ENCODE measurements at regions not wholly inside any gene's neighbourhood (a gene's known extent, or its start where the extent isn't known, plus 50 kb on each side); places are given as distances from the start of the nearest gene placed in this dataset.
"Not testable (repeated sequence)": the region's sequence is repeated elsewhere in the genome, so short reads cannot be mapped to it uniquely, and the experiment has no call there.

DNA sequence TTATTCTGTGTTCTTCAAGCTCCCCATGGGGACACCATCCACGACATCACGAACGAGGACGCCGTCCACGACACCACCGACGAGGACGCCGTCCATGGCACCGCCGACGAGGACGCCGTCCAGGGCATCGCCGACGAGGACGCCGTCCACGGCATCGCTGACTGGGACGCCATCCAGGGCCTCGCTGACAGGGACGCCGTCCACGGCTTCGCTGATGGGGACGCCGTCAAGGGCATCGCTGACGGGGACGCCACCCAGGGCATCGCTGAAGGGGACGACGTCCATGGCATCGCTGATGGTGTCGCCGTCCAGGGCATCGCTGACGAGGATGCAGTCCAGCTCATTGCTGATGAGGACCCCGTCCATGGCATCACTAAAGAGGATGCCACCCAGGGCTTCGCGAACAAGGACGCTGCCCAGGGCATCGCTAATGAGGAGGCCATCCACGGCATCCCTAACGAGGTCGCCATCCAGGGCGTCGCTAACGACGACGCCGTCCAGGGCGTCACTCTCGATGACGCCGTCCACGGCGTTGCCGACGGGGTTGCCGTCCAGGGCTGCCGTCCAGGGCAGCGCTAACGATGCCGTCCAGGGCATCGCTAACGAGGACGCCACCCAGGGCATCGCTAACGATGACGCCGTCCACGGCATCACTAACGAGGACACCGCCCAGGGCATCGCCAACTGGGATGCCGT lies 949.2 kb downstream of the TUBA3C start:
- H3K36me3 ChIP-seq = no peaks in the 10 kb centered on the region
- H3K27ac ChIP-seq = no peak overlapping the region
- no peaks in the 10 kb centered on the region for H3K4me1 ChIP-seq (ENCODE audit: low read depth)
- no peak for DNase-seq (ENCODE audit: low read depth in 1 of 2, low spot score in 1 of 2)
- TF ChIP-seq, protein P1, sequence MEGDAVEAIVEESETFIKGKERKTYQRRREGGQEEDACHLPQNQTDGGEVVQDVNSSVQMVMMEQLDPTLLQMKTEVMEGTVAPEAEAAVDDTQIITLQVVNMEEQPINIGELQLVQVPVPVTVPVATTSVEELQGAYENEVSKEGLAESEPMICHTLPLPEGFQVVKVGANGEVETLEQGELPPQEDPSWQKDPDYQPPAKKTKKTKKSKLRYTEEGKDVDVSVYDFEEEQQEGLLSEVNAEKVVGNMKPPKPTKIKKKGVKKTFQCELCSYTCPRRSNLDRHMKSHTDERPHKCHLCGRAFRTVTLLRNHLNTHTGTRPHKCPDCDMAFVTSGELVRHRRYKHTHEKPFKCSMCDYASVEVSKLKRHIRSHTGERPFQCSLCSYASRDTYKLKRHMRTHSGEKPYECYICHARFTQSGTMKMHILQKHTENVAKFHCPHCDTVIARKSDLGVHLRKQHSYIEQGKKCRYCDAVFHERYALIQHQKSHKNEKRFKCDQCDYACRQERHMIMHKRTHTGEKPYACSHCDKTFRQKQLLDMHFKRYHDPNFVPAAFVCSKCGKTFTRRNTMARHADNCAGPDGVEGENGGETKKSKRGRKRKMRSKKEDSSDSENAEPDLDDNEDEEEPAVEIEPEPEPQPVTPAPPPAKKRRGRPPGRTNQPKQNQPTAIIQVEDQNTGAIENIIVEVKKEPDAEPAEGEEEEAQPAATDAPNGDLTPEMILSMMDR (IDR thresholded peaks at IDR 0.05; ENCODE audit: low read depth, low read length) = no peak
- H3K27me3 ChIP-seq = no peaks in the 10 kb centered on the region
- H3K4me3 ChIP-seq = no peak overlapping the region
- H3K9me3 ChIP-seq (ENCODE audit: low read depth) = peaks cover 3% of the 10 kb centered on the region

DNA sequence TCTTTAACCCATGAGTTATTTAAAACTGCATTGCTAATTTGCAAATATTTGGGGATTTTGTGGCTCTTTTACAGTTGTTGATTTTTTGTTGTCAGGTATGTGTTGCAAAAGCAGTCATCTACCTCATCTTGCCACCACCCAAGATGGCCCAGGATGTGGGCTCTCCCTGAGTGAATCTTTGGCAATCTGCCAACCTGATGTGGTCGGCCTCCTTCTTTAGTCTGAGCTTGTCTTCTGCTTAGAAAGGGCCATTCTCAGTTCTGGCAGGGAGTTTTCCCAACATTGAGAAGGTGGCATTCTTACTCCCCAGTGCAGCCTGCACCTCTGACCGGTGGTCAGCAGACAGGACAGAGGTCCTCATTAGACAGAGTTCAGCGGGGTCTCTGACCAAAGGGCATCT lies 957.2 kb downstream of the TUBA3C start:
- H3K27me3 ChIP-seq; H3K4me1 ChIP-seq (ENCODE audit: low read depth); H3K27ac ChIP-seq; H3K36me3 ChIP-seq; DNase-seq (ENCODE audit: low read depth in 1 of 2, low spot score in 1 of 2); H3K4me3 ChIP-seq; H3K9me3 ChIP-seq (ENCODE audit: low read depth): not testable (repeated sequence)

DNA sequence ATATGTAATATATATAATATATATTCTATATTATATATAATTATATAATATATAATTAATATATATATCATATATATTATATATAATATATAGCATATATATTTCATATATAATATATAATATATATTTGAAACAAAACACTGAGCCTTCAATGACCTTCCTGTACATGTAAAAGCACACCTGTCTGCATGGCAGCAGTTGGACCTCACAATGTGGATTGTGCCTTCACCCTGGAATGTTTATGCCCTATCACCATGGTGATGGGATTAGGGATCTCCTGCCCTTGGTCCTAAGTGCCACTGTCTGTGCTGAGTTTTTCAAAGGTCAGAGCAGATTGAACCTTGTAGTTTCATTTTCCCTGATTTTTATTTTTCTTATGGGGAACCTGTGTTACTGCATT lies 966.9 kb downstream of the TUBA3C start:
- H3K27me3 ChIP-seq; H3K9me3 ChIP-seq (ENCODE audit: low read depth); DNase-seq (ENCODE audit: low read depth in 1 of 2, low spot score in 1 of 2); H3K27ac ChIP-seq; H3K4me3 ChIP-seq; H3K4me1 ChIP-seq (ENCODE audit: low read depth); H3K36me3 ChIP-seq: not testable (repeated sequence)

DNA sequence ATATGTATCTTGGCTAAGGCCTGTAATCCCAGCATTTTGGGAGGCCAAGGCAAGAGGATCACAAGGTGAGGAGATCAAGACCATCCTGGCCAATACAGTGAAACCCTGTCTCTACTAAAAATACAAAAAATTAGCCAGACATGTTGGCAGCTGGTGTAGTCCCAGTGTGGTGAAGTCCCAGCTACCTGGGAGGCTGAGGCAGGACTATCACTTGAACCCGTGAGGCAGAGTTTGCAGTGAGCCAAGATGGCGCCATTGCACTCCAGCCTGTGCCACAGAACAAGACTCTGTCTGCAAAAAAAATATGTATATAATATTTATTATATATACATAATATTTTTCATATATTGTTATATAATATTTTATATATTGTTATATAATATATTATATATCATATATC lies 968.1 kb downstream of the TUBA3C start:
- not testable (repeated sequence) for H3K4me1 ChIP-seq (ENCODE audit: low read depth); H3K36me3 ChIP-seq; H3K27me3 ChIP-seq; DNase-seq (ENCODE audit: low read depth in 1 of 2, low spot score in 1 of 2); H3K4me3 ChIP-seq; H3K9me3 ChIP-seq (ENCODE audit: low read depth); H3K27ac ChIP-seq

DNA sequence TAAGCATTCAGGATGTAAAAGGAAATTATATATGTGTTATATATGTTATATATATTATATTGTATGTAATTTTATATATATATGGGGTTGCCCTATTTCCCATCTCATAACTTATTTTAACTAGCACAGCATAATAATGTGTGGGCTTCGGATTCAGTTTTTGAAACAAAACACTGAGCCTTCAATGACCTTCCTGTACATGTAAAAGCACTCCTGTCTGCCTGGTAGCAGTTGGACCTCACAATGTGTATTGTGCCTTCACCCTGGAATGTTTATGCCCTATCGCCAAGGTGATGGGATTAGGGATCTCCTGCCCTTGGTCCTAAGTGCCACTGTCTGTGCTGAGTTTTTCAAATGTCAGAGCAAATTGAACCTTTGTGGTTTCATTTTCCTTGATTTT lies 968.8 kb downstream of the TUBA3C start:
- Histone ChIP-seq H3K9me3 (ENCODE audit: low read depth) (no peaks in the 10 kb centered on the region), H3K27ac (no peak overlapping the region), H3K4me1 (ENCODE audit: low read depth) (no peaks in the 10 kb centered on the region), H3K36me3 (no peaks in the 10 kb centered on the region), H3K27me3 (no peaks in the 10 kb centered on the region), H3K4me3 (no peak overlapping the region)
- DNase-seq (ENCODE audit: low read depth in 1 of 2, low spot score in 1 of 2) = peak in 1 of 2 donors; percentile 5
- TF ChIP-seq, protein P1 (IDR thresholded peaks at IDR 0.05; ENCODE audit: low read depth, low read length) = no peak

DNA sequence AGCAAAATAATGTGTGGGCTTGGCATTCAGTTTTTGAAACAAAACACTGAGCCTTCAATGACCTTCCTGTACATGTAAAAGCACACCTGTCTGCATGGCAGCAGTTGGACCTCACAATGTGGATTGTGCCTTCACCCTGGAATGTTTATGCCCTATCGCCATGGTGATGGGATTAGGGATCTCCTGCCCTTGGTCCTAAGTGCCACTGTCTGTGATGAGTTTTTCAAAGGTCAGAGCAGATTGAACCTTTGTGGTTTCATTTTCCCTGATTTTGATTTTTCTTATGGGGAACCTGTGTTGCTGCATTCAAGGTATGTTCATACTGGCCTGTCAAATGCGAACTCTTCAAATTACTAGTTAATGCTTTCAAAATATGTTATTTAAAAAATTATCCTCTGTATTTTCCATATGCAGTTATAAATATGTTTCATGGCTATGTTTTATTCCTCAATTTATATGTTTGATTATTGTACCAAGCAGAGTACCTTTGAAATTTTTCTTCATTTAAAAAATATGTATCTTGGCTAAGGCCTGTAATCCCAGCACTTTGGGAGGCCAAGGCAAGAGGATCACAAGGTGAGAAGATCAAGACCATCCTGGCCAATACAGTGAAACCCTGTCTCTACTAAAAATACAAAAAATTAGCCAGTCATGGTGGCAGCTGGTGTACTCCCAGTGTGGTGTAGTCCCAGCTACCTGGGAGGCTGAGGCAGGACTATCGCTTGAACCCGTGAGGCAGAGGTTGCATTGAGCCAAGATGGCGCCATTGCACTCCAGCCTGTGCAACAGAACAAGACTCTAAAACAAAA lies 969.7 kb downstream of the TUBA3C start:
- not testable (repeated sequence) for H3K27ac ChIP-seq; H3K4me3 ChIP-seq; H3K27me3 ChIP-seq; H3K4me1 ChIP-seq (ENCODE audit: low read depth); H3K36me3 ChIP-seq; H3K9me3 ChIP-seq (ENCODE audit: low read depth)
- peak in 1 of 2 donors; percentile 27 for DNase-seq (ENCODE audit: low read depth in 1 of 2, low spot score in 1 of 2)

DNA sequence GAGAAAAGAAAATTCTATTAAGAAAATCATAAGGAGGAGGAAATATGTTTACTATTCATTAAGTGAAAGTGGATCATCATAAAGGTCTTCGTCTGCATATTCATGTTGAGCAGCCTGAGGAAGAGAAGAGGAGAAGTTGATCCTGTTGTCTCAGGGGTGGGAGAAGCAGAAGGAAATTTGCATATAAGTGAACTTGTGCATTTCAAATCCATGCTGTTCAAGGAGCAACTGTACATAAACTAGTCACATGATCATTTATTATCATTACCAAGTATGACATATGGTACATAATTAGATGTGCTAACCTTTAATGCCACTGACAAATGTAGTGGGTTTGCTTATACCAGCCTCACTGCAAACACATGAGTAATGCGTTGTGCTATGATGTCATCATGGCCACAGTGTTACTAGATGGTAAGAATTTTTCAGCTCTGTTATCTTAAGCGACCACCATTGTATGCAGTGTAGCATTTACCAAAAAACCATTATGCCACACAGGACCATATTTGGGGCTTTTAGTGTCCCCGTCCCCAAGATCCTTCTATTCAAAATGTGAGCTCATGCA lies 976.9 kb downstream of the TUBA3C start:
- H3K27me3 ChIP-seq = not testable (repeated sequence)

DNA sequence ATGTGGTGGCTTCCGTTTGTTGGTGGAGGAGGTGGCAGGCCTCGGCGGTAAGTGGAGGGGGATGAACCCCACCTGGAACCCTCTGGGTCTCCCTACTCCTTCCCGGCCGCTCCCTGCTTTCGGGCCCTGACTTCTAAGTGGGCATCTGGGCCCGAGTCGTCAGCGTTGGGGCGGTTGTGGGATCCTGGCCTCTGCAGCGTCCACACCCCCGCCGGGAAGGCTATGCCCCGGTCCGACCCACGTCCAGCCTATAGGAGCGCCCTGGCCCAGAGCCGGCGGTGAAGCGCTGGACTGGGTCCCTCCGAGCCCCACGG lies 986.3 kb downstream of the TUBA3C start:
- H3K27me3 ChIP-seq; H3K27ac ChIP-seq; DNase-seq (ENCODE audit: low read depth in 1 of 2, low spot score in 1 of 2); H3K36me3 ChIP-seq; H3K9me3 ChIP-seq (ENCODE audit: low read depth); H3K4me3 ChIP-seq; H3K4me1 ChIP-seq (ENCODE audit: low read depth): not testable (repeated sequence)

More for the DNA sequence above, 976.9 kb downstream of the TUBA3C start:
- H3K4me1 ChIP-seq (ENCODE audit: low read depth); H3K27ac ChIP-seq; H3K36me3 ChIP-seq; H3K4me3 ChIP-seq; H3K9me3 ChIP-seq (ENCODE audit: low read depth); DNase-seq (ENCODE audit: low read depth in 1 of 2, low spot score in 1 of 2): not testable (repeated sequence)

DNA sequence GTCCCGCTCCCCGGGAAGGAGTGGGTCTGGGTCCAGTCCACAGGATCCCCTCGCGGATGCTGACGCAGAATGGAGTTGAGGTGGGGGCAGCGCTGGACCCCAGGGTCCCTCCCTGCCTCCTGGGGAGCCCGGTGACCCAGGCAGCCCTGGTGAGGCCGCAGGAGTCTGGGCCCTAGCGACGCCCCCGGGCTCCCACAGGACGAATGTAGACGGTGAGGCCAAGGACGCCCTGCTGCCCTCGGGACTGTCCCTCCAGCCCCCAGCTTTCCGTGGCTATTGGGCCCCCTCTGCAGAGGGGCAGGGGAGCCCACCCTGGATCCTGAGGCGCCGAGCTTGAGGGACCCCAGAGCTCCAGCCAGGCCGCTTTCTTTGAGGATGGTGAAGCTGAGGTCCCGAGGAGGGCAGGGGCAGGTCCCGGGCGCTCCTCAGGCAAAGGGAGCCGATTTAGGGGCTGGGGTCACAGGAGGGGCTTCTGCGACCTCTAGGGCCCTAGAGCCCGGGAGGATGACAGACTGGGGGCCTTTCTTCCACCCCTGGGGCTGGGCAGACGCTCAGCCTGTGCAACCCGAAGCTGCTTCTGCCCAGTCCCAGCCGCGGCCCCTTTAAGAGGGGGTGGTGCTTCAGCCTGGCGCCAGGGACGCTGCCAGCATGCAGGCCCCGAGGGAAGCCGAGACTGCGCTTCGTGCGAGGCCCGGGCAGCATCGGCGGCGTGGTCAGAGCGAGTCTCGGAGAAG lies 986.8 kb downstream of the TUBA3C start:
- H3K4me3 ChIP-seq; H3K27ac ChIP-seq; H3K9me3 ChIP-seq (ENCODE audit: low read depth); DNase-seq (ENCODE audit: low read depth in 1 of 2, low spot score in 1 of 2); H3K4me1 ChIP-seq (ENCODE audit: low read depth); H3K27me3 ChIP-seq; H3K36me3 ChIP-seq: not testable (repeated sequence)

DNA sequence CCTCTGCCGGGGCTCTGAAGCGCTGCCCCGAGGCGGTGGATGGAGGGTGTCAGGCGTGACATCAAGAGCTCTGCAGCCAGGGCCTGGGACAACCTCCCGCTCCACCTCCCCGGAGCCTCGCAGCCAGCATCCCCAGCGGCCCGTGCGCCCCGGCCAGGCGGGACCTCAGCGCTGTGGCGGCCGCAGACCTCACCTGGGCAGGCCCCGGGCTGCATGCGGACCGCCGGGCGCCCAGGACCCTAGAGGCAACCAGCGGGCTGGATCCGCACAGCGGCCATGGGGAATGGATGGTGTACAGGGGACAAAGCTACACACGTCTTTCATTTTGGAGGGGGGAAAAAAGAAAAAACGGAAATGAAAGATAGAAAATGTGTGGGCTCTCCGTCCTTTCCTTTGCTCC lies 987.5 kb downstream of the TUBA3C start:
- DNase-seq (ENCODE audit: low read depth in 1 of 2, low spot score in 1 of 2); H3K36me3 ChIP-seq; H3K27me3 ChIP-seq; H3K27ac ChIP-seq; H3K4me1 ChIP-seq (ENCODE audit: low read depth); H3K9me3 ChIP-seq (ENCODE audit: low read depth); H3K4me3 ChIP-seq: not testable (repeated sequence)
